ENCODE measurements at regions not wholly inside any gene's neighbourhood (a gene's known extent, or its start where the extent isn't known, plus 50 kb on each side); places are given as distances from the start of the nearest gene placed in this dataset.
"Not testable (repeated sequence)": the region's sequence is repeated elsewhere in the genome, so short reads cannot be mapped to it uniquely, and the experiment has no call there.

- no peak for DNase-seq (ENCODE audit: low read depth in 3 of 3)
These were observed 217.7 kb downstream of the SEC23IP start for GRCh38 chr10:120110196-120110595.

DNA sequence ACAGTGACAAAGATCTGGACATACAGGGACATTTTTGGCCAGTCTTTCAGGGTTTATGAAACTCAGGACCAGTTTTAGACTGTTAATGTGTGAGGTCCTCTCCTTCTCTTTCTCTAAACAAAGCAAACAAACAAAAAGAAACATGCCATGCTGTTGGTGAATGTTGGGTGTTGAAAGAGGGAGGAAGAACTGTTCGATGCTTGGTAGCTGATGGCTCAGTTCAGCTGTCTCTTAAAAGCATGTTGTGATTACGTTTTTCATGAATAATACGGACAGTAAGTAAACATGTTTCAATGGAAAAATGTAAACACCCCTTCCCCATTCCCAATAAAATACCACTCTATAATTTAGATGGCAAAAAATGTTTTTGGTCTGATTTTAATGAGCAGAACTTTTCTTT lies 219.1 kb downstream of the SEC23IP start:
- no peak for DNase-seq (ENCODE audit: low read depth in 3 of 3)

GRCh38 chr10:120112809-120113208 lies 220.3 kb downstream of the SEC23IP start:
- no peak for DNase-seq (ENCODE audit: low read depth in 3 of 3)

- no peak for DNase-seq (ENCODE audit: low read depth in 3 of 3)
These were observed 223.4 kb downstream of the SEC23IP start for GRCh38 chr10:120115959-120116358.

DNA sequence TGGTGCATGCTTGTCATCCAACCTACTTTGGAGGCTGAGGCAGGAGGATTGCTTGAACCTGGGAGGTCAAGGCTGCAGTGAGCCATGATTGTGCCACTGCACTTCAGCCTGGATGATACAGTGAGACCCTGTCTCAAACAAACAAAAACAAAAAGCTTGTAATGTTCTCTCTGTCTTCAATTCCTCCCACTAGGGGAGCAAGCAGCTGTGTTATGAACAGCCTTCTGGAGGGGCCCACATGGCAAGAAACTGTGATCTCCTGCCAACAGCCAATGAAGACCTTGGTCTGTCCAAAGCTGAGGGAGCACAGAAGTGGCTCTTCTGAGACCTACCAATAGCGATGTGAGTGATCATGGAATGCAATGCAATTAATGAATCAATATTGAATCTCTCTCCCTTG lies 229.2 kb downstream of the SEC23IP start:
- no peak for DNase-seq (ENCODE audit: low read depth in 3 of 3)

DNA sequence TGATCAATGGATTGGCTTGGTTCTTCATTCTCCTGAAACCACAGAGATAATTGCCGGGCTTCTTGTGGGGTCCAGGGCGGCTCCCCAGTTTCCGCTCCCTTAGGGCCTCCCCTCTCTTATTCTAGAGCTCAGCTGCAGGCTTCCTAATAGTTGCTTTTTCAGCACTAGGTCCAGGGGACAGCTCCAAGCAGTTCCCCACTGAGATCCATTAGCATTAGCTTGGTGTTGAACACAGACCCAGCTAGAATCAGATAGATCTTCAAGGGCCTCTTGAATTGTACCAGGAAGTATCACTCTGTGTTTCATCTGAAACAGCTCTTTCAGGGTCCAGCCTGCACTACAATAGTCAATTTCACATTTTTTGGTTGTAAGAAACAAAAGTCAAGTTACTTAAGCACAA lies 238.7 kb downstream of the SEC23IP start:
- no peak for DNase-seq (ENCODE audit: low read depth in 3 of 3)

DNA sequence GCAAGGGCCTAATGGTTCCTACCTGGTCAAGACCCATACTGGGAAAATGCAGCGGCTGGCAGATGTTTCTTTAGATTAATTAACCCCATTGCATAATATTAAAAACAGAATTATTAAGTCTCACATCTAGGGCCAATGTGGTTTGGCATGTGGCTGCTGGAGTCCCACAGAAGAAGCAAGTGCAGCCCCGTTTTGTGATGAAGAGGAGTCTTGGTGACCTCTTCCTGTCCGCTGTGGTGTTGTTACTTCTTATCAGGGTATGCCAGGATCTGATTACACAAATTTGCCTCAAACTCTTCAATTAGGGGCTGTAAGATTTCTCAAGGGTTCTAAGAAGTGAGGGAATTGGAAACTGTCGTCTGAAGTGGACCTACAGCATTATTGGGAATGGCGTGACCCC lies 240.3 kb downstream of the SEC23IP start:
- no peak for DNase-seq (ENCODE audit: low read depth in 3 of 3)

DNA sequence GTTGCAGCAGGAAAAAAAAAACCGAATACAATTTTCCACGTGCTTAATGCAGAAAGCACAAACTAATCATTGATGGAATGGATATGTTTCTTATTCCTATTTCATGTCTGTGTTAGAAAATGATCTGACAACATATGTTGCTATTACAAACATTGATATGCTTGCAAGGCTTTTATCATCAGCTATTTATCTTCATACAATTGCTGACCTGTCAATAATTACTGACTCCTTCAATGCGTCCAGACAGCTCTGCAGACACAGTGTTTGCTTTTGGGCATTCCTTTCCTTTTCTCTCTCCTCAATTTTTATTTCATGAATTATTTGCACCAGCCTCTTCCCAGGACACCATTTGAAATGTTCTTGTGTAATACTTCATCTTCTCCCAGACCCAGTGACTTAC lies 246.2 kb downstream of the SEC23IP start:
- DNase-seq (ENCODE audit: low read depth in 3 of 3), result no peak

GRCh38 chr10:120145107-120145506 lies 252.6 kb downstream of the SEC23IP start:
- no peak for DNase-seq (ENCODE audit: low read depth in 3 of 3)

- no peak for DNase-seq (ENCODE audit: low read depth in 3 of 3)
These were observed 264.2 kb downstream of the SEC23IP start for GRCh38 chr10:120156614-120157274.

GRCh38 chr10:120161111-120161510 lies 268.6 kb downstream of the SEC23IP start:
- DNase-seq (ENCODE audit: low read depth in 3 of 3), result no peak

- no peak for DNase-seq (ENCODE audit: low read depth in 3 of 3)
These were observed 269.9 kb downstream of the SEC23IP start for GRCh38 chr10:120162471-120162870.

- no peak for DNase-seq (ENCODE audit: low read depth in 3 of 3)
These were observed 279.8 kb downstream of the SEC23IP start for GRCh38 chr10:120172356-120172755.

- no peak for DNase-seq (ENCODE audit: low read depth in 3 of 3)
These were observed 282.0 kb downstream of the SEC23IP start for GRCh38 chr10:120174491-120174890.

- no peak for DNase-seq (ENCODE audit: low read depth in 3 of 3)
These were observed 279.7 kb upstream of the PLPP4 start for GRCh38 chr10:120177330-120177729.

GRCh38 chr10:120180160-120180559 lies 276.9 kb upstream of the PLPP4 start:
- DNase-seq (ENCODE audit: low read depth in 3 of 3), result no peak

DNA sequence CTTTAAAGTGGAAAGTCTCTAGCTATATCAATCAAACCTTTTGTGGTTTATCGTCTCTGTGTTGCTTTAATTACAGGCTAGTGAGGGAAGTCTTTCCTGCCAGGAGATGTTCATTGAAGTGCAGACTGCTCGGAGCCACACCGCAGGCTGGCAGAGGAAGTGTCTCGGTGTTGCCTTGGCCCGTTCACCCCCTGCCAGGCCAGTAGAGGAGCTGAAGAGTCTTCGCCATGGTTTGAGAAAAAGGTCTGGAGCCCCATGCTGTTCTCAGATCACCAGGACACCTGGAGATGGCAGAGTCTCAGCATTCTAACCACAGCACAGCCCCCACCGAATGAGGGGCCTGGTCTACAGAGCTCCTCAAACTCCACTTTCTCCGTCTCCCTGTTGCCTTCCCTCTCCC lies 275.9 kb upstream of the PLPP4 start:
- DNase-seq (ENCODE audit: low read depth in 3 of 3), result no peak

GRCh38 chr10:120182431-120182830 lies 274.6 kb upstream of the PLPP4 start:
- DNase-seq (ENCODE audit: low read depth in 3 of 3), result no peak

GRCh38 chr10:120183546-120183945 lies 273.5 kb upstream of the PLPP4 start:
- DNase-seq (ENCODE audit: low read depth in 3 of 3), result no peak

DNA sequence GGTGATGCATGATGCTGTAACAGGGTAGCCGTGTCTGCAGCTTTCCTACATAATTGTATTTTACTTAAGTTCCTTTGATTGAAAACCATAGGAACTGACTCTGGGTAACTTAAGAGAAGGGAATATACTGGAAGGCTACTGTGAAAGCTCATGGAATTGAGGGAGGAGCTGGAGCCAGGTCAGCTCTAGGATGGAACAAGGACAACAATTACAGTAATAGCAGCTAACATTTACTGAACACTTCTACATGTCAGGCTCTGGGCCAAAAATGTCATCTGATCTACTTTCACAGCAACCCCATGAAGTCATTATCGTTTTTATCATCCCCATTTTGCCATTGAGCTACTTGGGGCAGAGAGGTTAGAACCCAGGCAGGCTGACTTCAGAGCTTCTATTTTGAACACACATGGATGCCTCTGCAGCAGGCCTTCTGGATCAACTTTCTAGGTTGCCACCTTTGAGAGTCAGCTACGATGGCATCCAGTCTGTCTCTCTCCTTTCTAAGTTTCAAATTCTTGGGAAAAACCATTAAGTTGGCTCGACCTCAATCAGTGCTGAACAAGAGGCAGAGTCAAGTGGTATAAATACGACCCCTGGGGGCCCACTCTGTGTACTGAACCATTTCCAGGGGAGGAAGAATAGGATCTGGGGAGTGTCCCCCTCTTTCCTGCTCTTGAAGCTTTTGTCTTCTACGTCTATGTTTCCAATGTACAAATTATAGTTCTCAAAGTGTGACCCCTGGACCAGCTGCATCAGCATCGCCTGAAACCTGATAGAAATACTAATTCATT lies 272.3 kb upstream of the PLPP4 start:
- DNase-seq (ENCODE audit: low read depth in 3 of 3), result no peak

GRCh38 chr10:120186506-120186905 lies 270.5 kb upstream of the PLPP4 start:
- no peak for DNase-seq (ENCODE audit: low read depth in 3 of 3)

- not testable (repeated sequence) for DNase-seq (ENCODE audit: low read depth in 3 of 3)
These were observed 269.9 kb upstream of the PLPP4 start for GRCh38 chr10:120187168-120187567.

DNA sequence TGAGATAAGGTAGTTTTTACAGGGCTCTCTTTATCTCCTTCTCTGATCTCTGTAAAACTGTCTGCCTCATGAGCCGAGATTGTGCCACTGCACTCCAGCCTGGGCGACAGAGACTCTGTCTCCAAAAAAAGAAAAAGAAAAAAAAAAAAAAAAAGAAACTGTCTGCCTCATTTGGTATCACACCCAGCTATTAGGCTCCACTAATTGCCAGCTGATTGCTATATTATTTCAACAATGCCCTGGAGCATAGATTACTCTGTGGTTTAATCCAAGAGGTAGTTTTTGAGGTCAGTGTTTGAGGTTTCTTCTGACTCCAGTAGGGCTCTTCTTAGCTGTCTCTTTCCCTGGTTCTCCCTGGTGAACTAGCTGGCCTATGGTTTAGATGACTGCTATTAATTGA lies 268.1 kb upstream of the PLPP4 start:
- DNase-seq (ENCODE audit: low read depth in 3 of 3), result no peak

Measured in stimulated activated CD4-positive, alpha-beta T cell treated with anti-CD3 and anti-CD28 coated beads, TNF-alpha, amount 100 ng/mL, for 24 hours (primary cell).